Stomach (tissue), 4 donors: ENCODE measurements at regions not wholly inside any gene's neighbourhood (a gene's known extent, or its start where the extent isn't known, plus 50 kb on each side); places are given as distances from the start of the nearest gene placed in this dataset.

ENCODE experiments used
- CTCF ChIP-seq, 7 experiments: fragments of 450-650 bp in 4 of 7; fragments of 200-600 bp in 3 of 7; sonication (generic) in 3 of 7; IDR thresholded peaks; one replicate each; pipeline ENCODE4 v1.5.1; 2016 to 2019; ENCODE audit warnings: antibody characterized with exemption in 7 of 7, control low read depth in 2 of 7, mild to moderate bottlenecking in 1 of 7
- POLR2A ChIP-seq, 4 donors: fragments of 450-650 bp; IDR thresholded peaks; one replicate each; pipeline ENCODE4 v1.6.1; 2016; ENCODE audit warnings: antibody characterized with exemption in 4 of 4, control low read depth in 2 of 4, mild to moderate bottlenecking in 1 of 4, moderate library complexity in 1 of 4

- TF ChIP-seq CTCF (IDR thresholded peaks at IDR 0.05): no peak
- TF ChIP-seq POLR2A (IDR thresholded peaks at IDR 0.05): no peak
These were observed 159.2 kb upstream of the SLCO3A1 start for GRCh38 chr15:91694131-91694830.
